Brain microvascular endothelial cell (primary cell): ENCODE measurements at regions not wholly inside any gene's neighbourhood (a gene's known extent, or its start where the extent isn't known, plus 50 kb on each side); places are given as distances from the start of the nearest gene placed in this dataset.

Experiments used
- DNase-seq: peaks from one replicate; pipeline ENCODE4 v3.0.0-alpha.2; 2020
- H3K27ac ChIP-seq: fragments of 250-450 bp; sonication (Bioruptor Pico); 2 replicates; pipeline ENCODE4 v1.5.1; 2020; ENCODE audit warnings: mild to moderate bottlenecking, moderate library complexity
- H3K27me3 ChIP-seq: fragments of 250-450 bp; sonication (Bioruptor Pico); replicated peaks from 2 replicates; pipeline ENCODE4 v1.5.1; 2020; ENCODE audit warnings: mild to moderate bottlenecking
- H3K36me3 ChIP-seq: fragments of 250-450 bp; sonication (Bioruptor Pico); replicated peaks from 2 replicates; pipeline ENCODE4 v1.5.1; 2020; ENCODE audit warnings: mild to moderate bottlenecking
- H3K4me3 ChIP-seq: 2 replicates; pipeline ENCODE4 v1.5.1; 2011; ENCODE audit warnings: low read depth, mild to moderate bottlenecking, control low read depth, low read length, moderate library complexity
- in situ Hi-C: cut with HindIII; loops from 2 replicates; pipeline ENCODE4 v1.10.0; 2017; ENCODE audit warnings: low sequenced_read_pairs, low pct_ligation_motif_present
- TF ChIP-seq, protein P1 (sequence below): IDR thresholded peaks from 2 replicates; pipeline ENCODE4 v1.5.1; 2011; ENCODE audit warnings: low read depth, mild to moderate bottlenecking, moderate library complexity, low read length, control low read depth, inconsistent platforms; ENCODE audit errors: missing control alignments

- in situ Hi-C loops, result no loop called here
- Histone ChIP-seq H3K27ac (no peak overlapping the region), H3K27me3 (no peaks in the 10 kb centered on the region), H3K36me3 (no peaks in the 10 kb centered on the region), H3K4me3 (no peak overlapping the region)
- DNase-seq, result no peak
- TF ChIP-seq, protein P1, sequence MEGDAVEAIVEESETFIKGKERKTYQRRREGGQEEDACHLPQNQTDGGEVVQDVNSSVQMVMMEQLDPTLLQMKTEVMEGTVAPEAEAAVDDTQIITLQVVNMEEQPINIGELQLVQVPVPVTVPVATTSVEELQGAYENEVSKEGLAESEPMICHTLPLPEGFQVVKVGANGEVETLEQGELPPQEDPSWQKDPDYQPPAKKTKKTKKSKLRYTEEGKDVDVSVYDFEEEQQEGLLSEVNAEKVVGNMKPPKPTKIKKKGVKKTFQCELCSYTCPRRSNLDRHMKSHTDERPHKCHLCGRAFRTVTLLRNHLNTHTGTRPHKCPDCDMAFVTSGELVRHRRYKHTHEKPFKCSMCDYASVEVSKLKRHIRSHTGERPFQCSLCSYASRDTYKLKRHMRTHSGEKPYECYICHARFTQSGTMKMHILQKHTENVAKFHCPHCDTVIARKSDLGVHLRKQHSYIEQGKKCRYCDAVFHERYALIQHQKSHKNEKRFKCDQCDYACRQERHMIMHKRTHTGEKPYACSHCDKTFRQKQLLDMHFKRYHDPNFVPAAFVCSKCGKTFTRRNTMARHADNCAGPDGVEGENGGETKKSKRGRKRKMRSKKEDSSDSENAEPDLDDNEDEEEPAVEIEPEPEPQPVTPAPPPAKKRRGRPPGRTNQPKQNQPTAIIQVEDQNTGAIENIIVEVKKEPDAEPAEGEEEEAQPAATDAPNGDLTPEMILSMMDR, result no peak
Observed at GRCh38 chr18:34458410-34458977, 233.8 kb upstream of the NOL4 start.

GRCh38 chr18:34461266-34461665 lies 236.6 kb upstream of the NOL4 start:
- in situ Hi-C loops, result no loop called here
- H3K36me3 ChIP-seq, result no peaks in the 10 kb centered on the region
- TF ChIP-seq, protein P1, result no peak
- H3K27me3 ChIP-seq, result no peaks in the 10 kb centered on the region
- no peak overlapping the region for H3K4me3 ChIP-seq
- no peak overlapping the region for H3K27ac ChIP-seq
- DNase-seq, result no peak

- H3K4me3 ChIP-seq, result no peak overlapping the region
- TF ChIP-seq, protein P1, result no peak
- H3K27me3 ChIP-seq, result no peaks in the 10 kb centered on the region
- H3K36me3 ChIP-seq, result no peaks in the 10 kb centered on the region
- DNase-seq, result no peak
- H3K27ac ChIP-seq, result no peak overlapping the region
- in situ Hi-C loops, result no loop called here
Observed at GRCh38 chr18:34467058-34467457, 242.3 kb upstream of the NOL4 start.

DNA sequence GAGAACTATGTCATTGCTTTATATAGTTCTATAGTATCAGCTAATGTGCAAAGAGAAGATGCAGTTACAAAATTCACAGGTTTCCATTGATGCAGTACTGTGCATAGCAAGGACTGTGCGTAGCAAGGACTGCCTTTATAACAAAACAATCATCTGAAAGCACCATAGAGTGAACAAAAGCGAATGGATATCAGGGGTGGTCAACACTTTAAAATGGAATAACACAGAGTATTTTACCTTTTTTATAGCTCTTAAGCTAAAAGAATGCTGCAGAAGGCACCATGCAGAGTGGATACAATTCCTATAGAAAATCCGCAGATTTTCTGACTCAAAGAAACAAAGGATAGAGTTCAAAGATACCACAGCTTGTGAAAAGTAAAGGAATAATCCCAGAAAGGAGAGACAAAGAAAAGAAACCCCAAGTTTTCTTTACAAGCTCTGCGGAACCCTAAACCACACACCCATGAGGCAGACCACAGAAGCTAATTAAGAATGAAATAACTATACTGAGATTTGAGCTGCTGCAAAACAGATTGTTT lies 229.9 kb upstream of the DTNA start:
- no peak for DNase-seq
- TF ChIP-seq, protein P1, result no peak
- no peaks in the 10 kb centered on the region for H3K27me3 ChIP-seq
- H3K4me3 ChIP-seq, result no peak overlapping the region
- in situ Hi-C loops, result no loop called here
- no peaks in the 10 kb centered on the region for H3K36me3 ChIP-seq
- no peak overlapping the region for H3K27ac ChIP-seq

- Histone ChIP-seq H3K36me3 (no peaks in the 10 kb centered on the region), H3K27ac (no peak overlapping the region), H3K27me3 (no peaks in the 10 kb centered on the region), H3K4me3 (no peak overlapping the region)
- TF ChIP-seq, protein P1, result no peak
- DNase-seq, result no peak
- in situ Hi-C loops, result no loop called here
Observed at GRCh38 chr18:34482204-34482603, 227.9 kb upstream of the DTNA start.

DNA sequence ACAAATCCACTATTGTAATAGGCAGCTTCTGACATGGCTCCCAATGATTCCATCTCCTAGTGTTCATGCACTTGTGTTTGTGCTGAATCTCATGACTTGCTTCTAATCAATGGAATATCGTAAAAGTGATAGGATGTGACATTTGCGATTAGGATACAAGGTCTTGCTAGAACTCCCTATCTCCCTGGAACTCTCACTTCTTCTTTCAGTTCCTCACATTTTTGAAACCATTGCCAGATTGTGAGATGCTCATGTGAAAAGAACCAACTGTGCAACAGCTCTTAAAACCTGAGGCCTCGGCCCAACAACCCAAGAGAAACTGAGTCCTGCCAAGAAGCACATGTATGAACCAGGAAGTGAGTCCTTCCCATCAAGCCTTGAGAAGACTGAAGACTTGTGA lies 226.9 kb upstream of the DTNA start:
- in situ Hi-C loops, result no loop called here
- H3K27ac ChIP-seq, result no peak overlapping the region
- DNase-seq, result no peak
- TF ChIP-seq, protein P1, result no peak
- H3K27me3 ChIP-seq, result no peaks in the 10 kb centered on the region
- no peak overlapping the region for H3K4me3 ChIP-seq
- H3K36me3 ChIP-seq, result no peaks in the 10 kb centered on the region
